Suprapubic skin (tissue), 4 donors: ENCODE measurements at regions not wholly inside any gene's neighbourhood (a gene's known extent, or its start where the extent isn't known, plus 50 kb on each side); places are given as distances from the start of the nearest gene placed in this dataset.
"Not testable (repeated sequence)": the region's sequence is repeated elsewhere in the genome, so short reads cannot be mapped to it uniquely, and the experiment has no call there.

ENCODE experiments used
- DNase-seq, 2 donors: peaks; one replicate each; pipeline ENCODE4 v3.0.0-alpha.2; 2019; ENCODE audit warnings: low spot score in 2 of 2
- H3K27ac ChIP-seq: fragments of 200-600 bp; sonication (generic); one replicate; pipeline ENCODE4 v1.5.1; 2019
- H3K27me3 ChIP-seq: fragments of 200-600 bp; sonication (generic); one replicate; pipeline ENCODE4 v1.5.1; 2019
- H3K36me3 ChIP-seq: fragments of 200-600 bp; sonication (generic); one replicate; pipeline ENCODE4 v1.5.1; 2019
- H3K4me1 ChIP-seq: fragments of 200-600 bp; sonication (generic); one replicate; pipeline ENCODE4 v1.5.1; 2019
- H3K4me3 ChIP-seq: fragments of 200-600 bp; sonication (generic); one replicate; pipeline ENCODE4 v1.5.1; 2019; ENCODE audit warnings: mild to moderate bottlenecking
- H3K9me3 ChIP-seq: fragments of 200-600 bp; sonication (generic); one replicate; pipeline ENCODE4 v1.5.1; 2019
- EP300 ChIP-seq: sonication (generic); formaldehyde crosslinking; IDR thresholded peaks from one replicate; pipeline ENCODE4 v1.6.1; 2017; ENCODE audit warnings: antibody characterized with exemption
- POLR2A ChIP-seq, 2 donors: fragments of 450-650 bp; IDR thresholded peaks; one replicate each; pipeline ENCODE4 v1.6.1; 2017; ENCODE audit warnings: antibody characterized with exemption in 2 of 2, mild to moderate bottlenecking in 2 of 2, moderate library complexity in 2 of 2
- POLR2AphosphoS5 ChIP-seq, 3 donors: sonication (generic); formaldehyde crosslinking; IDR thresholded peaks; one replicate each; pipeline ENCODE4 v1.6.1; 2017; ENCODE audit warnings: antibody characterized with exemption in 3 of 3
- WGBS: methylation state at CpG from one replicate; pipeline ENCODE4 v1.1.5; 2018; 5-methylcytosine and 5-hydroxymethylcytosine counted together
- TF ChIP-seq, protein P1 (sequence below), 2 donors: fragments of 200-600 bp in 1 of 2; fragments of 450-650 bp in 1 of 2; sonication (generic) in 1 of 2; IDR thresholded peaks; one replicate each; pipeline ENCODE4 v1.5.1; 2016 to 2019; ENCODE audit warnings: antibody characterized with exemption in 2 of 2, mild to moderate bottlenecking in 1 of 2, moderate library complexity in 1 of 2

DNA sequence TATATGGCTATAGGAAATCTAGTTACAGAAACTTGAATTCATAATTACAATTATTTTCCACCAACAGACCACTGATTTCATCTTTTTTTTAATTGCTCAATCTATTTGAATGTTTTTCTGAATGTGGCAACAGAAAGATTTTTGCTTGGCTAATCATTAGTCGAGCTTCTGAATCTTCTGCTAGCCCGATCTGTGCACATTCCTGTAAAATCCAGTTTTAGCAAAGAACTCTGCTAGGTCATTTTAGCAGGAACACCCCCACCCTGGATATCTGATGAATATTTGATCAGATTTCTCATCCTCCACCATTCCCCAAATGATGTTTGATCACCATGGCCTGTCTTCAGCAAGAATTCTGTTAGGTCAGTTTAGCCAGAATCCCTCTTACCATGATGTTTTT, 176.3 kb downstream of the LEPR start:
- WGBS, result 93% methylated on average over 2 of the region's 2 CpGs
- no peak for TF ChIP-seq POLR2A (IDR thresholded peaks at IDR 0.05)
- no peak for TF ChIP-seq EP300
- no peak for TF ChIP-seq POLR2AphosphoS5 (IDR thresholded peaks at IDR 0.05)
- TF ChIP-seq, protein P1, sequence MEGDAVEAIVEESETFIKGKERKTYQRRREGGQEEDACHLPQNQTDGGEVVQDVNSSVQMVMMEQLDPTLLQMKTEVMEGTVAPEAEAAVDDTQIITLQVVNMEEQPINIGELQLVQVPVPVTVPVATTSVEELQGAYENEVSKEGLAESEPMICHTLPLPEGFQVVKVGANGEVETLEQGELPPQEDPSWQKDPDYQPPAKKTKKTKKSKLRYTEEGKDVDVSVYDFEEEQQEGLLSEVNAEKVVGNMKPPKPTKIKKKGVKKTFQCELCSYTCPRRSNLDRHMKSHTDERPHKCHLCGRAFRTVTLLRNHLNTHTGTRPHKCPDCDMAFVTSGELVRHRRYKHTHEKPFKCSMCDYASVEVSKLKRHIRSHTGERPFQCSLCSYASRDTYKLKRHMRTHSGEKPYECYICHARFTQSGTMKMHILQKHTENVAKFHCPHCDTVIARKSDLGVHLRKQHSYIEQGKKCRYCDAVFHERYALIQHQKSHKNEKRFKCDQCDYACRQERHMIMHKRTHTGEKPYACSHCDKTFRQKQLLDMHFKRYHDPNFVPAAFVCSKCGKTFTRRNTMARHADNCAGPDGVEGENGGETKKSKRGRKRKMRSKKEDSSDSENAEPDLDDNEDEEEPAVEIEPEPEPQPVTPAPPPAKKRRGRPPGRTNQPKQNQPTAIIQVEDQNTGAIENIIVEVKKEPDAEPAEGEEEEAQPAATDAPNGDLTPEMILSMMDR (IDR thresholded peaks at IDR 0.05), result no peak

DNA sequence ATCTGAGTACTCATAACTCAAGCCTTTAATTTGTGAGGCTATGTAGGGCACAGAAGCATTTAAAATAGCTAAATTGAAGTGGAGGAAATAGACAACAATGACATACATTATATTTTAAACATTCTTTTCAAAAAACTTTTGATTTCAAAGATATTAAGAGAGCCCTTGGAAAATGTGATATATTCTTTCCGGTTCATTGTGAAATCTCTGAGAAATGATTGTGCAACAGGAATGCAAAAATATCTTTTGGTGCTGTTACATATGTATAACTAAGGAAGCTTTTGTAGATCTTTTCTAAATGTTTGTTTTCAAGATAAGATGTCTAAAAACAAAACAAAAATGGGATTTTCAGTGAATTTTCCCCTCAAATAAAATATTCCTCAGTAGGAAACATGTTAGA, 185.2 kb downstream of the LEPR start:
- no peak overlapping the region for H3K27ac ChIP-seq
- 79% methylated on average over 1 of the region's 1 CpG for WGBS
- no peak for TF ChIP-seq EP300
- TF ChIP-seq, protein P1 (IDR thresholded peaks at IDR 0.05), result no peak
- no peak for TF ChIP-seq POLR2A (IDR thresholded peaks at IDR 0.05)
- no peak for TF ChIP-seq POLR2AphosphoS5 (IDR thresholded peaks at IDR 0.05)

More for the DNA sequence above, 176.3 kb downstream of the LEPR start:
- Histone ChIP-seq H3K4me1 (no peaks in the 10 kb centered on the region), H3K9me3 (no peaks in the 10 kb centered on the region), H3K4me3 (no peak overlapping the region), H3K27me3 (no peaks in the 10 kb centered on the region), H3K36me3 (no peaks in the 10 kb centered on the region), H3K27ac (no peak overlapping the region)
- no peak for DNase-seq

DNA sequence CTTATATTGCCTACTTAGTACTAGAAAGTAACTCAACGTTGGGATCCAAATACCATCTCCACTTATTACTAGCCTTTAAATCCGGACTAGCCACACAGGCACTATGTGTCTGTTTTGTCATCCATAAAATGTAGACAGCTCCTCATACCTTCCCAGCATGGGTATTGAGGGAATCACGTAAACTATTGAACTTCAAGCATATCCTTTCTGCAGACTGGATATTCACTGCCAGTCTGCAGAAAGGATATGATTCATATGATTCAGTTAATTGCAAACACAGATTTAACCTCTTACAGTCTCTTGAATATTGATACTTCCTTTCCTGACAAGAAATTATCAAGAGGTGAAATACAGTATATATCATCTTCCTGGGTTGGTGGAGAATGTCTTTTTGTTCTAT, 186.0 kb downstream of the LEPR start:
- DNase-seq, result no peak
- TF ChIP-seq POLR2A (IDR thresholded peaks at IDR 0.05) (no peak), EP300 (no peak), POLR2AphosphoS5 (IDR thresholded peaks at IDR 0.05) (no peak)
- TF ChIP-seq, protein P1 (IDR thresholded peaks at IDR 0.05), result no peak
- Histone ChIP-seq H3K27ac (no peak overlapping the region), H3K4me3 (no peak overlapping the region), H3K36me3 (no peaks in the 10 kb centered on the region), H3K27me3 (no peaks in the 10 kb centered on the region), H3K9me3 (no peaks in the 10 kb centered on the region), H3K4me1 (no peaks in the 10 kb centered on the region)
- 84% methylated on average over 3 of the region's 3 CpGs for WGBS

More for the DNA sequence above, 185.2 kb downstream of the LEPR start:
- Histone ChIP-seq H3K9me3 (no peaks in the 10 kb centered on the region), H3K36me3 (no peaks in the 10 kb centered on the region), H3K27me3 (no peaks in the 10 kb centered on the region), H3K4me1 (no peaks in the 10 kb centered on the region), H3K4me3 (no peak overlapping the region)
- no peak for DNase-seq

DNA sequence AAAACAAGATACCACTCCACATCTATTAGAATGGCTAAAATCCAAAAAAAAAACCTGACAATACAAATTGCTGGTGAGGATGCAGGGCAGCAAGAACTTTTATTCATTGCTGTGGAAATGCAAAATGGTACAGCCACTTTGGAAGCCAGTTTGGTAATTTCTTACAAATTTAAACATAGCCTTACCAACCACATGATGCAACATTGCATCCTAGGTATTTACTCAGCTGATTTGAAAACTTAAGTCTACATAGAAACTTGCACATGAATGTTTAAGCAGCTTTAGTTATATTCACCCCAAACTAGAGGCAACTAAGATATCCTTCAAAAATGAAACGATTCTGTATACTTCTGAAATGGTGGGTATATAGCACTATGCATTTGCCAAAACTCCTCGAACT, 178.8 kb upstream of the PDE4B start:
- DNase-seq, result no peak
- 90% methylated on average over 2 of the region's 2 CpGs for WGBS
- no peak overlapping the region for H3K4me3 ChIP-seq
- TF ChIP-seq POLR2A (IDR thresholded peaks at IDR 0.05), result no peak
- no peaks in the 10 kb centered on the region for H3K9me3 ChIP-seq
- no peak overlapping the region for H3K27ac ChIP-seq
- no peaks in the 10 kb centered on the region for H3K27me3 ChIP-seq
- H3K36me3 ChIP-seq, result no peaks in the 10 kb centered on the region
- no peaks in the 10 kb centered on the region for H3K4me1 ChIP-seq

DNA sequence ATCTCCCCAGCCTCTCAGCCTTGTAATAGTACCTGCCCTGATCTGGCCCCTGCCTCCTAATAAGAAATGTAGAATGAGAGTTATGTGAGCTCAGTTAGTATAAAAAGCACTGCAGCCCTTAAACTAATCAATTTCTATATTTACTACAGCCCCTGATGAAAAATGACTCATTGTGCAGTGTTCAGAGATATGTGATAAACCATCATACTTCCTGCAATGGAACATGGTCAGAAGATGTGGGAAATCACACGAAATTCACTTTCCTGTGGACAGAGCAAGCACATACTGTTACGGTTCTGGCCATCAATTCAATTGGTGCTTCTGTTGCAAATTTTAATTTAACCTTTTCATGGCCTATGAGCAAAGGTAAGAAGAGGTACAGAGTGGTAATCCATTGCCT, 176.8 kb upstream of the PDE4B start:
- H3K4me1 ChIP-seq, result no peaks in the 10 kb centered on the region
- WGBS, result 68% methylated on average over 2 of the region's 2 CpGs
- no peak for DNase-seq
- no peaks in the 10 kb centered on the region for H3K27me3 ChIP-seq
- TF ChIP-seq, protein P1 (IDR thresholded peaks at IDR 0.05), result no peak
- no peak for TF ChIP-seq POLR2AphosphoS5 (IDR thresholded peaks at IDR 0.05)
- no peak for TF ChIP-seq EP300
- no peak for TF ChIP-seq POLR2A (IDR thresholded peaks at IDR 0.05)
- H3K4me3 ChIP-seq, result no peak overlapping the region
- no peaks in the 10 kb centered on the region for H3K36me3 ChIP-seq
- no peak overlapping the region for H3K27ac ChIP-seq
- no peaks in the 10 kb centered on the region for H3K9me3 ChIP-seq

DNA sequence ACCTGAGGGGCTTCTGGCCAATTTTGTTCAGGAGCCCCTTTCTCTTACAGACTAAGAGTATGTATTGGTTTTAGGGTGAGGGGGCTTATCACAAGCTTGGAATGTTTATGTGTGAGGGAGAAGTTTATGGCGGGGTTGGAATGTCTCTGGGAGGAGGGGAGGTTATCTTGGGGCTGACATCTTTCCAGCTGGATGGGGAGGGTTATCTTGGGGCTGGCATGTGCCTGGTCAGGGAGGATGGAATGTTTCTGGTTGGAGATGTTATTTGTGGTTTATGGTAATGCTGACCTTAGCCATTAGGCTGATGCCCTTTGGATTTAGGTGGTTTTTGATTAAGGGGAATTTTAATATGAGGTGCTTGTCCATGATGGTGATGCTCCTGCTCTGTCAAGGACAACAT, 171.0 kb upstream of the PDE4B start:
- not testable (repeated sequence) for H3K4me1 ChIP-seq, DNase-seq, H3K4me3 ChIP-seq, H3K27ac ChIP-seq, H3K27me3 ChIP-seq, H3K36me3 ChIP-seq, H3K9me3 ChIP-seq
- 96% methylated on average over 1 of the region's 1 CpG for WGBS
